OCI-LY3 (cell line): ENCODE measurements at regions not wholly inside any gene's neighbourhood (a gene's known extent, or its start where the extent isn't known, plus 50 kb on each side); places are given as distances from the start of the nearest gene placed in this dataset.

Experiments used
- CTCF ChIP-seq: fragments of 200-600, 300-600 bp; sonication (generic); IDR thresholded peaks from 2 replicates; pipeline ENCODE4 v1.5.1; 2014; ENCODE audit warnings: antibody characterized with exemption, low read length, low read depth
- EZH2phosphoT487 ChIP-seq: fragments of 200-600 bp; shearing (Covaris generic); IDR thresholded peaks from 2 replicates; pipeline ENCODE4 v1.6.1; 2018; ENCODE audit warnings: antibody characterized with exemption, mixed run types, low read depth

DNA sequence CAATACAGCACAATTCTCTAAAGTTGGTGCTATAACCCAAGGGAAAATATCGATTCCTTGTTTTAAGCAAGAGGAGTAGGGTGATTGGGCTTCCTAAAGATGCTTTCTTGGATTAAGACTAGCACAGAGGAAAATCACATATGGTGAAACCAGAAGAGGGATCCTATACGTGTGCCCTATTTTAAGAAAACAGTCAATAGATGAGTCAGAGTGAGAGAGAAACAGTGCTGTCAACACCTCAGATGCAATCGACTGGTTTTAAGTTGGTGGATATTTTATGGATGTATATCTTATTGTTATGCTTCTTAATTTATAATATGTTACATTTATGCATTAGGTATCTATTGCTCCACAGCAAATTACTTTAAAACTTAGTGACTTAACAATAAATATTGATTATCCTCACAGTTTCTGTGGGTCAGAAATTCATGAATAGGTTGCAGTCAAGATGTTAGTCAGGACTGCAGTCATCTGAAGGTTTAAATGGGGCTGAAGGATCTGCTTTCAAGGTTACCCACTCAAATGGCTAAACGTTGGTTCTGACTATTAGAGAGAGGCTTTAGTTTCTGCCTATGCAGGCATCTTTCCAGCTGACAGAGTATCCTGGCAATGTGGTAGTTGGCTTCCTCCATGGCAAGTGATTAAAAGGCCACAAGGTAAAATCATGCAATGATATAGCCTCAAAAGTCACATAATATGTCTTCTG, 61.6 kb upstream of the DEPDC1 start:
- TF ChIP-seq CTCF (no peak), EZH2phosphoT487 (no peak)
